DMS153 treated with DMSO at 0.1 percent for 48 hours (cell line): ENCODE measurements at regions not wholly inside any gene's neighbourhood (a gene's known extent, or its start where the extent isn't known, plus 50 kb on each side); places are given as distances from the start of the nearest gene placed in this dataset.
"Not testable (repeated sequence)": the region's sequence is repeated elsewhere in the genome, so short reads cannot be mapped to it uniquely, and the experiment has no call there.

Experiments used
- DNase-seq: peaks from one replicate; lab custom pipeline; 2025; ENCODE audit not compliant: unreplicated experiment; lab: John Stamatoyannopoulos, UW

- not testable (repeated sequence) for DNase-seq
These were observed 330.1 kb upstream of the AR start for GRCh38 chrX:67213686-67214085.

GRCh38 chrX:67207912-67208311 lies 335.9 kb upstream of the AR start:
- DNase-seq = no peak

- no peak for DNase-seq
These were observed 384.4 kb upstream of the AR start for GRCh38 chrX:67159437-67159836.

- no peak for DNase-seq
These were observed 429.2 kb upstream of the AR start for GRCh38 chrX:67114635-67115034.

DNA sequence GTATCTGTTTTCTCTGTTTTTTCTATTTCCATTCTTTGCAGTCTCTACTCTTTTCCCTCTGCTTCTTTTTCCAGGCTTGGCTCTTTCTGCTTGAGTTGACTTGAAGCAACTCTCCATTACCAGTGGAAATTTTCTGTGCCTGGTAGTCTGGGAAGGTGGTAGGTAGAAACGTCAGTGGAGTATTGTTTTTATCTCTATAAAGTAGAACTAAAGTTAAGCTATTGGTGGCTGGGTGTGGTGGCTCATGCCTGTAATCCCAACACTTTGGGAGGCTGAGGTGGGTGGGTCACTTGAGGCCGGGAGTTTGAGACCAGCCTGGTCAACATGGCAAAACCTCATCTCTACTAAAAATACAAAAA lies 438.1 kb upstream of the AR start:
- no peak for DNase-seq

DNA sequence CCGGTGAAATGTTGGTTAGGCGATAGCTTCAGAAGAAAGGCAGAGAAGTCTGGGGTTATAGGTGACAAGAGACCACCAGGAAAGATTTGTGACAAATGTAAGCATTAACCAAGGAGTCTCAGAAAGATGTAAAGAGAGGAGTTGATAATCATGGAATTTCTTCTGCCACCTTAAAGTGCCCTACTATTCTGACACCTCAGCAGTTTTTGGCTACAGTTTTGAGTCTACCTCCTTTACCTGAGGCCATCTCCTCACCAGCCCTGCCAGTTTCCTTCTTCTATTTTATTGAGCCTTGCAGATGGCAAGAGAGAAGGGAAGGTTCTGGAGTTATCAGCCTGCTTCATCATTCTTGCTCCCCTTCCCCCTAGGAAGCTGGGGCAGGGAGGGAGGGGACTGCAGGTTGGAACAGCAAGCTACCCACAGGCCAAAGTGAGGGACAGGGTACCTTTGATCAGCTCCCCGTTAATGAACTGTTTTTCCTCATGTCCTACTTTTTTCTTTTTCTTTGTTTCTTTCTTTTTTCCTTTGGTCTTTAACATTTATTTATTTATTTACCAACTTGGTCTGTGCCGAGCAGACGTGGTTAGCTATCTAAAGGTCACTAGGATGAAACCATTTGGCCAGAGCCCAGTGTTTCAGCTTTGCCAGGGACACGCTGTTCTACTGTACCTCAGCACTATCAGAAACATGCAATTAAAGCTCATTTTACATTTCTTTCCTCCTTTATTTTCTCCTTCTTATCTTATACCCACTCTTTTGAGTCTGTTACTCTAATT lies 438.7 kb upstream of the AR start:
- no peak for DNase-seq

- DNase-seq = no peak
These were observed 443.6 kb upstream of the AR start for GRCh38 chrX:67100031-67100884.

DNA sequence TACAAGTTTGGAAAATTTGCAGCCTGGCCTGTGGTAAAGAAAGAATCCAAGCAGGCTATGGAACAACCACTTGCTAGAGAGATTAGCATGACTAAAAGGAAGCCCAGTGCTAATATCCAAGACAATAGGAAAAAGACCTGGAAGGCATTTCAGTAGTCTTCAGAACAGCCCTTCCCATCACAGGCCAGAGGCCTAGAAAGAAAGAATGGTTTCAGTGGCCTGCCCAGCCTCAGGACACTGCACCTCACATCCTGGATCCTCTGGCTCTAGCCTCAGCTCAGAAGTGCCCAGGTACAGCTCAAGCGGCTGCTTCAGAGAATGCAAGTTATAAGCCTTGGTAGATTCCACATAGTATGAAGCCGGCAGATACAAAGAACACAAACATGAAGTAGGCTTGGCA lies 449.8 kb upstream of the AR start:
- DNase-seq = no peak

DNA sequence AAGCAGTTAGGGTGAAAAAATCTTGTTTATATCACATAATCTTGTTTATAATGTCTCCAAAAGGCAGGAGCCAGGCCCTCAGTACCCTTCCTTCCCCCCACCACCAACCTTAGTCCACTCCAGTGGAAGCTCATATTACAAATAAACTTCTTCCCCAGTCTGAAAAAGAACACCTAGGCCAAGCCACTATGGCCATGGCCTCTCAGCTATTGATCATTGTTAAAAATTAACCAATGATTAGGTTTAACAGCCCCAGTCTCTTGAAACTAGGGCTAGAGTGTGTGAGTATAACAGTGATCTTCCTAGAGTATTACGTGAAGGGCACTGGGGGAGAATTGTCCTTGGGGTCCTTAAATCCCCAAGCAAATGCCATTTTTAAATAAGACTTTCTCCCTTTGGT lies 411.9 kb upstream of the EDA2R start:
- no peak for DNase-seq

GRCh38 chrX:67044866-67045265 lies 406.0 kb upstream of the EDA2R start:
- DNase-seq = no peak

- DNase-seq = no peak
These were observed 405.3 kb upstream of the EDA2R start for GRCh38 chrX:67044029-67044653.

DNA sequence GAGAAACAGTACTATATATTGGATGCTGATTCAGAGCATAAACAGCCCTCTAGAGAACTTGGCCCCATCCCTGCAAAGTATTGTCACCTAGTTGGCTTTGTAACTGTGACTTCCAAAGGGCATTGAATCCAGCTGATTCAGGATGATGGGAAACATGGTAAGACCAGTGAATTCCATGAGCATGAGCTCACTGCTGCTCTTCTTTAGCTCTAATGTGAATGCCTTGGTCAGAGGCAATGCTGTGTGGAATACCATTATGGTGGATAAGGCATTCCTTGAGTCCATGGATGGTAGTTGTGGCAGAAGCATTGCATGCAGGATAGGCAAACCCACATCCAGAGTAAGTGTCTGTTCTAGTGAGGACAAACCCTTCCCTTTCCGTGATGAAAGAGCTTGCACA lies 365.6 kb upstream of the EDA2R start:
- DNase-seq = no peak

GRCh38 chrX:66994729-66995128 lies 355.9 kb upstream of the EDA2R start:
- DNase-seq = no peak

DNA sequence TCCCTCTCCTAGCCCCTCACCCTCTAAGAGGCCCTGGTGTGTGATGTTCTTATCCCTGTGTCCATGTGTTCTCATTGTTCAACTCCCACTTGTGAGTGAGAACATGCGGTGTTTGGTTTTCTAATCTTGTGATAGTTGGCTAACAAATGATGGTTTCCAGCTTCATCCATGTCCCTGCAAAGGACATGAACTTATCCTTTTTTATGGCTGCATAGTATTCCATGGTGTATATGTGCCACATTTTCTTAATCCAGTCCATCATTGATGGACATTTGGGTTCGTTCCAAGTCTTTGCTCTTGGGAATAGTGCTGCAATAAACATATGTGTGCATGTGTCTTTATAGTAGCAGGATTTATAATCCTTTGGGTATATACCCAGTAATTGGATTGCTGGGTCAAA lies 353.2 kb upstream of the EDA2R start:
- not testable (repeated sequence) for DNase-seq

- no peak for DNase-seq
These were observed 349.5 kb upstream of the EDA2R start for GRCh38 chrX:66988331-66988730.

- no peak for DNase-seq
These were observed 322.8 kb upstream of the EDA2R start for GRCh38 chrX:66961665-66962064.

DNA sequence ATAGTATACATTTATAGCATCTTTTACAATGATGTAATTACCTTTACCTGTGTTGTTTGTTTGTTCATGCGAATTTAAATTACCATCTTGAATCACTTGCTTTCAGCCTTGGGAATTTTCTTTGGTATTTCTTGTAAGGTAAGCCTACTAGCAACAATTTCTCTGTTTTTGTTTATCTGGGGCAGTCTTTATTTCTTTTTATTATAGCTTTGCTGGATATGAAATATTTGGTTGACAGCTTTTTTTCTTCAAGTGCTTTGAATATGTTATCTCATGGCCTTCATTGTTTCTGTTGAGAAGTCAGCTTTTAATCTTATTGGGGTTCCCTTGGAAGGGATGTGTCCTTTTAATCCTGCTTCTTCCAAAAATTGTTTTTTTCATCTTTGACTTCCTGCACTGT lies 292.8 kb upstream of the EDA2R start:
- no peak for DNase-seq

DNA sequence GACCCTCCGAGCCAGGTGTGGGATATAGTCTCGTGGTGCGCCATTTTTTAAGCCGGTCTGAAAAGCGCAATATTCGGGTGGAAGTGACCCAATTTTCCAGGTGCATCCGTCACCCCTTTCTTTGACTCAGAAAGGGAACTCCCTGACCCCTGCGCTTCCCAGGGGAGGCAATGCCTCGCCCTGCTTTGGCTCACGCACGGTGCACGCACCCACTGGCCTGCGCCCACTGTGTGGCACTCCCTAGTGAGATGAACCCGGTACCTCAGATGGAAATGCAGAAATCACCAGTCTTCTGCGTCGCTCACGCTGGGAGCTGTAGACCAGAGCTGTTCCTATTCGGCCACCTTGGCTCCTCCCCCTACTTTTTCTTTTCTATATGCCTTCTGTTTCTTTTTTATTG lies 291.6 kb upstream of the EDA2R start:
- not testable (repeated sequence) for DNase-seq

- no peak for DNase-seq
These were observed 281.4 kb upstream of the EDA2R start for GRCh38 chrX:66920296-66920695.

- no peak for DNase-seq
These were observed 280.5 kb upstream of the EDA2R start for GRCh38 chrX:66919280-66919832.

DNA sequence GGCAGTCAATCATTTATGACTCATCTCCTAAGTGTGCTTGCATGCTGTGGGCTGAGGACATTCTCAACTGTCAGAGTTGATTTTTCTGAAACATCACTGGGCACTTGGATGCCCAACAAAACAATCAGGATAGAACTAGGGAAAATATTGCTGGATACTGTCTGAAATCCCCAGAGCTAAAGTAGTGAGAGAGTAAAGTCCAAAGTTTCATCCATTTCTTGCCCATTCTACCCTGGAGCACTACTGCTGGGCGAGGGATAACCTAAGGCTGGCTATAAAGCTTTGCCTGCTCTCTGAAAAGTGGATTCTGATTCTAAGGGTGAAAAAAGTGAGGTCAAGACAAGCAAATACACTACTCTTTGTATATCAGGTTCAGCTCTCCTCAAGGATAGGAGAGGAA lies 279.6 kb upstream of the EDA2R start:
- DNase-seq = no peak

- no peak for DNase-seq
These were observed 277.0 kb upstream of the EDA2R start for GRCh38 chrX:66915893-66916292.
